Esophagus muscularis mucosa (tissue), 4 donors: ENCODE measurements at regions not wholly inside any gene's neighbourhood (a gene's known extent, or its start where the extent isn't known, plus 50 kb on each side); places are given as distances from the start of the nearest gene placed in this dataset.

ENCODE experiments used
- DNase-seq: peaks from one replicate; pipeline ENCODE4 v3.0.0-alpha.2; 2017; ENCODE audit errors: extremely low spot score
- H3K27ac ChIP-seq, 4 donors: fragments of 200-600 bp; sonication (generic); replicated peaks in 1 of 4; 1 replicate in 3 of 4; 2 replicates in 1 of 4; pipeline ENCODE4 v1.5.1; 2016 to 2019; ENCODE audit warnings: mild to moderate bottlenecking in 1 of 4
- H3K27me3 ChIP-seq, 4 donors: fragments of 200-600 bp; sonication (generic); one replicate each; pipeline versions ENCODE4 v1.5.1 to v1.6.0; 2016 to 2019
- H3K36me3 ChIP-seq, 4 donors: fragments of 200-600 bp; sonication (generic); one replicate each; pipeline ENCODE4 v1.5.1; 2016 to 2019
- H3K4me1 ChIP-seq, 4 donors: fragments of 200-600 bp; sonication (generic); one replicate each; pipeline ENCODE4 v1.5.1; 2016 to 2019
- H3K4me3 ChIP-seq, 4 donors: fragments of 200-600 bp; sonication (generic); 1 replicate in 2 of 4; 2 replicates in 2 of 4; pipeline ENCODE4 v1.5.1; 2016 to 2019; ENCODE audit warnings: mild to moderate bottlenecking in 4 of 4, moderate library complexity in 1 of 4
- H3K9me3 ChIP-seq, 4 donors: fragments of 200-600 bp; sonication (generic); 1 replicate in 3 of 4; 2 replicates in 1 of 4; pipeline ENCODE4 v1.5.1; 2016 to 2019
- CTCF ChIP-seq, 3 experiments: fragments of 200-600 bp in 2 of 3; fragments of 450-650 bp in 1 of 3; sonication (generic) in 2 of 3; IDR thresholded peaks; one replicate each; pipeline ENCODE4 v1.5.1; 2017 to 2019; ENCODE audit warnings: antibody characterized with exemption in 3 of 3, mild to moderate bottlenecking in 2 of 3, moderate library complexity in 1 of 3
- EP300 ChIP-seq: sonication (generic); formaldehyde crosslinking; IDR thresholded peaks from one replicate; pipeline ENCODE4 v1.6.1; 2017; ENCODE audit warnings: antibody characterized with exemption
- POLR2A ChIP-seq: fragments of 450-650 bp; IDR thresholded peaks from one replicate; pipeline ENCODE4 v1.6.1; 2017; ENCODE audit warnings: antibody characterized with exemption, moderate library complexity, mild to moderate bottlenecking, low read depth
- POLR2AphosphoS5 ChIP-seq, 2 donors: sonication (generic); formaldehyde crosslinking; IDR thresholded peaks; one replicate each; pipeline ENCODE4 v1.6.1; 2017; ENCODE audit warnings: antibody characterized with exemption in 2 of 2
- WGBS: methylation state at CpG from one replicate; pipeline ENCODE4 v1.1.5; 2018; 5-methylcytosine and 5-hydroxymethylcytosine counted together
- intact Hi-C: fragments of 100-400 bp; cut with DNase I; formaldehyde crosslinking; loops from one replicate; pipeline ENCODE4 v1.15.1; 2023

GRCh38 chr9:117491491-117491890, 76.6 kb upstream of the ASTN2 start:
- DNase-seq: no peak
- WGBS: 74% methylated on average over 4 of the region's 4 CpGs
- TF ChIP-seq EP300: no peak
- no peak for TF ChIP-seq POLR2A
- Histone ChIP-seq H3K4me3 (no peak overlapping the region), H3K36me3 (no peaks in the 10 kb centered on the region), H3K27ac (no peak overlapping the region), H3K9me3 (no peaks in the 10 kb centered on the region), H3K4me1 (peaks cover 0 to 10% (median 6%) of the 10 kb centered on the region in 4 donors), H3K27me3 (no peaks in the 10 kb centered on the region)
- intact Hi-C loops: no loop called here

- no peak for DNase-seq
- H3K27ac ChIP-seq: no peak overlapping the region
- intact Hi-C loops: no loop called here
- H3K36me3 ChIP-seq: no peaks in the 10 kb centered on the region
- no peaks in the 10 kb centered on the region for H3K9me3 ChIP-seq
- TF ChIP-seq EP300 (no peak), CTCF (IDR thresholded peaks at IDR 0.05) (no peak), POLR2A (no peak), POLR2AphosphoS5 (IDR thresholded peaks at IDR 0.05) (no peak)
- peaks cover 0 to under 1% (median 0%) of the 10 kb centered on the region in 4 donors for H3K27me3 ChIP-seq
- peaks cover 0 to 10% (median 6%) of the 10 kb centered on the region in 4 donors for H3K4me1 ChIP-seq
- no peak overlapping the region for H3K4me3 ChIP-seq
Observed at GRCh38 chr9:117490199-117490598, 75.3 kb upstream of the ASTN2 start.

- peaks cover 0 to 10% (median 6%) of the 10 kb centered on the region in 4 donors for H3K4me1 ChIP-seq
- no peak overlapping the region for H3K27ac ChIP-seq
- H3K4me3 ChIP-seq: no peak overlapping the region
- 83% methylated on average over 4 of the region's 4 CpGs for WGBS
- intact Hi-C loops: no loop called here
- no peak for DNase-seq
- no peaks in the 10 kb centered on the region for H3K36me3 ChIP-seq
- H3K9me3 ChIP-seq: no peaks in the 10 kb centered on the region
- peaks cover 0 to 16% (median 0%) of the 10 kb centered on the region in 4 donors for H3K27me3 ChIP-seq
- TF ChIP-seq EP300 (no peak), POLR2A (no peak), POLR2AphosphoS5 (IDR thresholded peaks at IDR 0.05) (no peak), CTCF (IDR thresholded peaks at IDR 0.05) (no peak)
Observed at GRCh38 chr9:117488659-117489058, 73.8 kb upstream of the ASTN2 start.

- TF ChIP-seq EP300: no peak
- peak; percentile 58 to 92 (median 70) for TF ChIP-seq CTCF (IDR thresholded peaks at IDR 0.05)
- TF ChIP-seq POLR2AphosphoS5 (IDR thresholded peaks at IDR 0.05): peak in 1 of 2 donors; percentile 19
- Histone ChIP-seq H3K27me3 (peaks cover 0 to 16% (median 0%) of the 10 kb centered on the region in 4 donors), H3K9me3 (no peaks in the 10 kb centered on the region), H3K36me3 (no peaks in the 10 kb centered on the region), H3K4me3 (no peak overlapping the region), H3K4me1 (peaks cover 0 to 10% (median 6%) of the 10 kb centered on the region in 4 donors), H3K27ac (no peak overlapping the region)
- intact Hi-C loops: no loop called here
- WGBS: 8% methylated on average over 12 of the region's 15 CpGs
- no peak for DNase-seq
Observed at GRCh38 chr9:117487555-117488175, 72.8 kb upstream of the ASTN2 start.

GRCh38 chr9:117486426-117486825, 71.6 kb upstream of the ASTN2 start:
- H3K4me3 ChIP-seq: no peak overlapping the region
- H3K9me3 ChIP-seq: no peaks in the 10 kb centered on the region
- no peaks in the 10 kb centered on the region for H3K36me3 ChIP-seq
- intact Hi-C loops: no loop called here
- WGBS: 67% methylated on average over 2 of the region's 2 CpGs
- no peak for DNase-seq
- no peak overlapping the region for H3K27ac ChIP-seq
- peaks cover 0 to 16% (median 0%) of the 10 kb centered on the region in 4 donors for H3K27me3 ChIP-seq
- TF ChIP-seq POLR2AphosphoS5 (IDR thresholded peaks at IDR 0.05): no peak
- no peak for TF ChIP-seq CTCF (IDR thresholded peaks at IDR 0.05)
- peaks cover 0 to 10% (median 6%) of the 10 kb centered on the region in 4 donors for H3K4me1 ChIP-seq
